ENCODE measurements at regions not wholly inside any gene's neighbourhood (a gene's known extent, or its start where the extent isn't known, plus 50 kb on each side); places are given as distances from the start of the nearest gene placed in this dataset.
A peak's percentile ranks its signal among the peaks of the same experiment; 100 is the strongest.

DNA sequence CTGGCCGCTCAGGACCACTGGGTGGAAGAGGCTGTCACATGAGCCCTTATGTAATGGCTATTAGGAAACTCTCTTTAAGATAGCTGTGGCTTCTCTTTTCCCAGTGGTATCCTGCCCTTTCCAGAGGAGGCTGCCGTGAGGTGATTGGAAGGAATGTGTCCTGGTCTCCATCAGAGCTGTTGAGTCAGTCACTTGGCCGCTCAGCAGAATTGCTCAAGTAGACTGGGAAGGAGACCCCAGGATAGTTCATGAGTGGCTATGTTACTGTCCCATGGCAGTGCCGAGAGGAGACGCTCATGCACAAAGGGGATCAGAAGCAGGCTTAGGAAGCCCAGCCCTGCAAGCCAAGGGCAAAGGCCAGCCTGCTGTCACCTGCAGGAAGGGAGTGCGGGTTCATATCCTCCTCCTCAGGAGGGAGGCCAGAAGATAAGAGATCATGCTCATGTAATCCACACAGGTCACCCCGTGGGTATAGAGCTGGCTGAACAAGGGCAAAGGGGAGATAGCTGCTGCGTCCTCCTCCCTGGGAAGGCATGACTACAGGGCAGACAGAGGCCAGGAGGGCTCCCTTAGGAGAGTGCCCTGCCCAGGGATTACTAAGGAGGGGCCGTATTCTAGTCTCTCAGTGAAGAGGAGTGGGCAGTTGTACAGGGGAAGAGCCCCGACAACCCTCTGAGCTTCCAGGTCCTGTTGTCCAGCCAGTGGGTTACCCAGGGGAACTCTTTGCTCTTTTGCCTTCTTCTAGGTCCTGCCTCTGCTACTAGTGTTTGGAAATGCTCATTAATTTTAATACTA is 137.0 kb upstream of the MAX start (continued):
- TF ChIP-seq, protein P1, sequence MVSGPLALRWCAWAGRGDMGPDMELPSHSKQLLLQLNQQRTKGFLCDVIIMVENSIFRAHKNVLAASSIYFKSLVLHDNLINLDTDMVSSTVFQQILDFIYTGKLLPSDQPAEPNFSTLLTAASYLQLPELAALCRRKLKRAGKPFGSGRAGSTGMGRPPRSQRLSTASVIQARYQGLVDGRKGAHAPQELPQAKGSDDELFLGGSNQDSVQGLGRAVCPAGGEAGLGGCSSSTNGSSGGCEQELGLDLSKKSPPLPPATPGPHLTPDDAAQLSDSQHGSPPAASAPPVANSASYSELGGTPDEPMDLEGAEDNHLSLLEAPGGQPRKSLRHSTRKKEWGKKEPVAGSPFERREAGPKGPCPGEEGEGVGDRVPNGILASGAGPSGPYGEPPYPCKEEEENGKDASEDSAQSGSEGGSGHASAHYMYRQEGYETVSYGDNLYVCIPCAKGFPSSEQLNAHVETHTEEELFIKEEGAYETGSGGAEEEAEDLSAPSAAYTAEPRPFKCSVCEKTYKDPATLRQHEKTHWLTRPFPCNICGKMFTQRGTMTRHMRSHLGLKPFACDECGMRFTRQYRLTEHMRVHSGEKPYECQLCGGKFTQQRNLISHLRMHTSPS (CRISPR knock-in tag; IDR thresholded peaks at IDR 0.05; ENCODE audit: low read depth): 0 out of 2 replicates have a peak, but pooled peaks have one; percentile 17
- TF ChIP-seq, protein P2, sequence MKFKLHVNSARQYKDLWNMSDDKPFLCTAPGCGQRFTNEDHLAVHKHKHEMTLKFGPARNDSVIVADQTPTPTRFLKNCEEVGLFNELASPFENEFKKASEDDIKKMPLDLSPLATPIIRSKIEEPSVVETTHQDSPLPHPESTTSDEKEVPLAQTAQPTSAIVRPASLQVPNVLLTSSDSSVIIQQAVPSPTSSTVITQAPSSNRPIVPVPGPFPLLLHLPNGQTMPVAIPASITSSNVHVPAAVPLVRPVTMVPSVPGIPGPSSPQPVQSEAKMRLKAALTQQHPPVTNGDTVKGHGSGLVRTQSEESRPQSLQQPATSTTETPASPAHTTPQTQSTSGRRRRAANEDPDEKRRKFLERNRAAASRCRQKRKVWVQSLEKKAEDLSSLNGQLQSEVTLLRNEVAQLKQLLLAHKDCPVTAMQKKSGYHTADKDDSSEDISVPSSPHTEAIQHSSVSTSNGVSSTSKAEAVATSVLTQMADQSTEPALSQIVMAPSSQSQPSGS (CRISPR knock-in tag; IDR thresholded peaks at IDR 0.05): 0 out of 2 replicates have a peak, but pooled peaks have one; percentile 41
- TF ChIP-seq ZMYM4 (CRISPR knock-in tag; IDR thresholded peaks at IDR 0.05) (0 out of 2 replicates have a peak, but pooled peaks have one; percentile 26), JARID2 (CRISPR knock-in tag; IDR thresholded peaks at IDR 0.05; ENCODE audit: insufficient replicate concordance) (no peak), FOSL2 (CRISPR knock-in tag; IDR thresholded peaks at IDR 0.05) (peak; percentile 59; the same call in 1 of the 2 replicates), RXRB (CRISPR knock-in tag; IDR thresholded peaks at IDR 0.05; ENCODE audit: borderline replicate concordance) (peak; percentile 36)
- TF ChIP-seq, protein P3, sequence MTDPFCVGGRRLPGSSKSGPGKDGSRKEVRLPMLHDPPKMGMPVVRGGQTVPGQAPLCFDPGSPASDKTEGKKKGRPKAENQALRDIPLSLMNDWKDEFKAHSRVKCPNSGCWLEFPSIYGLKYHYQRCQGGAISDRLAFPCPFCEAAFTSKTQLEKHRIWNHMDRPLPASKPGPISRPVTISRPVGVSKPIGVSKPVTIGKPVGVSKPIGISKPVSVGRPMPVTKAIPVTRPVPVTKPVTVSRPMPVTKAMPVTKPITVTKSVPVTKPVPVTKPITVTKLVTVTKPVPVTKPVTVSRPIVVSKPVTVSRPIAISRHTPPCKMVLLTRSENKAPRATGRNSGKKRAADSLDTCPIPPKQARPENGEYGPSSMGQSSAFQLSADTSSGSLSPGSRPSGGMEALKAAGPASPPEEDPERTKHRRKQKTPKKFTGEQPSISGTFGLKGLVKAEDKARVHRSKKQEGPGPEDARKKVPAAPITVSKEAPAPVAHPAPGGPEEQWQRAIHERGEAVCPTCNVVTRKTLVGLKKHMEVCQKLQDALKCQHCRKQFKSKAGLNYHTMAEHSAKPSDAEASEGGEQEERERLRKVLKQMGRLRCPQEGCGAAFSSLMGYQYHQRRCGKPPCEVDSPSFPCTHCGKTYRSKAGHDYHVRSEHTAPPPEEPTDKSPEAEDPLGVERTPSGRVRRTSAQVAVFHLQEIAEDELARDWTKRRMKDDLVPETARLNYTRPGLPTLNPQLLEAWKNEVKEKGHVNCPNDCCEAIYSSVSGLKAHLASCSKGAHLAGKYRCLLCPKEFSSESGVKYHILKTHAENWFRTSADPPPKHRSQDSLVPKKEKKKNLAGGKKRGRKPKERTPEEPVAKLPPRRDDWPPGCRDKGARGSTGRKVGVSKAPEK (CRISPR knock-in tag; IDR thresholded peaks at IDR 0.05; ENCODE audit: borderline replicate concordance): peak; percentile 16; the same call in 1 of the 2 replicates
- TF ChIP-seq, protein P4, sequence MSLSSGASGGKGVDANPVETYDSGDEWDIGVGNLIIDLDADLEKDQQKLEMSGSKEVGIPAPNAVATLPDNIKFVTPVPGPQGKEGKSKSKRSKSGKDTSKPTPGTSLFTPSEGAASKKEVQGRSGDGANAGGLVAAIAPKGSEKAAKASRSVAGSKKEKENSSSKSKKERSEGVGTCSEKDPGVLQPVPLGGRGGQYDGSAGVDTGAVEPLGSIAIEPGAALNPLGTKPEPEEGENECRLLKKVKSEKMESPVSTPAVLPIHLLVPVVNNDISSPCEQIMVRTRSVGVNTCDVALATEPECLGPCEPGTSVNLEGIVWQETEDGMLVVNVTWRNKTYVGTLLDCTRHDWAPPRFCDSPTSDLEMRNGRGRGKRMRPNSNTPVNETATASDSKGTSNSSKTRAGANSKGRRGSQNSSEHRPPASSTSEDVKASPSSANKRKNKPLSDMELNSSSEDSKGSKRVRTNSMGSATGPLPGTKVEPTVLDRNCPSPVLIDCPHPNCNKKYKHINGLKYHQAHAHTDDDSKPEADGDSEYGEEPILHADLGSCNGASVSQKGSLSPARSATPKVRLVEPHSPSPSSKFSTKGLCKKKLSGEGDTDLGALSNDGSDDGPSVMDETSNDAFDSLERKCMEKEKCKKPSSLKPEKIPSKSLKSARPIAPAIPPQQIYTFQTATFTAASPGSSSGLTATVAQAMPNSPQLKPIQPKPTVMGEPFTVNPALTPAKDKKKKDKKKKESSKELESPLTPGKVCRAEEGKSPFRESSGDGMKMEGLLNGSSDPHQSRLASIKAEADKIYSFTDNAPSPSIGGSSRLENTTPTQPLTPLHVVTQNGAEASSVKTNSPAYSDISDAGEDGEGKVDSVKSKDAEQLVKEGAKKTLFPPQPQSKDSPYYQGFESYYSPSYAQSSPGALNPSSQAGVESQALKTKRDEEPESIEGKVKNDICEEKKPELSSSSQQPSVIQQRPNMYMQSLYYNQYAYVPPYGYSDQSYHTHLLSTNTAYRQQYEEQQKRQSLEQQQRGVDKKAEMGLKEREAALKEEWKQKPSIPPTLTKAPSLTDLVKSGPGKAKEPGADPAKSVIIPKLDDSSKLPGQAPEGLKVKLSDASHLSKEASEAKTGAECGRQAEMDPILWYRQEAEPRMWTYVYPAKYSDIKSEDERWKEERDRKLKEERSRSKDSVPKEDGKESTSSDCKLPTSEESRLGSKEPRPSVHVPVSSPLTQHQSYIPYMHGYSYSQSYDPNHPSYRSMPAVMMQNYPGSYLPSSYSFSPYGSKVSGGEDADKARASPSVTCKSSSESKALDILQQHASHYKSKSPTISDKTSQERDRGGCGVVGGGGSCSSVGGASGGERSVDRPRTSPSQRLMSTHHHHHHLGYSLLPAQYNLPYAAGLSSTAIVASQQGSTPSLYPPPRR (CRISPR knock-in tag; IDR thresholded peaks at IDR 0.05; ENCODE audit: borderline replicate concordance): no peak
- TF ChIP-seq, protein P5, sequence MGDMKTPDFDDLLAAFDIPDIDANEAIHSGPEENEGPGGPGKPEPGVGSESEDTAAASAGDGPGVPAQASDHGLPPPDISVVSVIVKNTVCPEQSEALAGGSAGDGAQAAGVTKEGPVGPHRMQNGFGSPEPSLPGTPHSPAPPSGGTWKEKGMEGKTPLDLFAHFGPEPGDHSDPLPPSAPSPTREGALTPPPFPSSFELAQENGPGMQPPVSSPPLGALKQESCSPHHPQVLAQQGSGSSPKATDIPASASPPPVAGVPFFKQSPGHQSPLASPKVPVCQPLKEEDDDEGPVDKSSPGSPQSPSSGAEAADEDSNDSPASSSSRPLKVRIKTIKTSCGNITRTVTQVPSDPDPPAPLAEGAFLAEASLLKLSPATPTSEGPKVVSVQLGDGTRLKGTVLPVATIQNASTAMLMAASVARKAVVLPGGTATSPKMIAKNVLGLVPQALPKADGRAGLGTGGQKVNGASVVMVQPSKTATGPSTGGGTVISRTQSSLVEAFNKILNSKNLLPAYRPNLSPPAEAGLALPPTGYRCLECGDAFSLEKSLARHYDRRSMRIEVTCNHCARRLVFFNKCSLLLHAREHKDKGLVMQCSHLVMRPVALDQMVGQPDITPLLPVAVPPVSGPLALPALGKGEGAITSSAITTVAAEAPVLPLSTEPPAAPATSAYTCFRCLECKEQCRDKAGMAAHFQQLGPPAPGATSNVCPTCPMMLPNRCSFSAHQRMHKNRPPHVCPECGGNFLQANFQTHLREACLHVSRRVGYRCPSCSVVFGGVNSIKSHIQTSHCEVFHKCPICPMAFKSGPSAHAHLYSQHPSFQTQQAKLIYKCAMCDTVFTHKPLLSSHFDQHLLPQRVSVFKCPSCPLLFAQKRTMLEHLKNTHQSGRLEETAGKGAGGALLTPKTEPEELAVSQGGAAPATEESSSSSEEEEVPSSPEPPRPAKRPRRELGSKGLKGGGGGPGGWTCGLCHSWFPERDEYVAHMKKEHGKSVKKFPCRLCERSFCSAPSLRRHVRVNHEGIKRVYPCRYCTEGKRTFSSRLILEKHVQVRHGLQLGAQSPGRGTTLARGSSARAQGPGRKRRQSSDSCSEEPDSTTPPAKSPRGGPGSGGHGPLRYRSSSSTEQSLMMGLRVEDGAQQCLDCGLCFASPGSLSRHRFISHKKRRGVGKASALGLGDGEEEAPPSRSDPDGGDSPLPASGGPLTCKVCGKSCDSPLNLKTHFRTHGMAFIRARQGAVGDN (CRISPR knock-in tag; IDR thresholded peaks at IDR 0.05): peak; percentile 55
